Effector memory CD8-positive, alpha-beta T cell (primary cell): ENCODE measurements at regions not wholly inside any gene's neighbourhood (a gene's known extent, or its start where the extent isn't known, plus 50 kb on each side); places are given as distances from the start of the nearest gene placed in this dataset.

ENCODE experiments used
- ATAC-seq: fragments of 150-1000 bp; cut with Tn5 transposase; replicated peaks from 2 replicates; pipeline ENCODE4 v1.10.0; 2021; ENCODE audit warnings: mild to moderate bottlenecking, moderate library complexity
- DNase-seq, 3 experiments: peaks; one replicate each; pipeline ENCODE4 v3.0.0; 2021
- H3K27ac Mint-ChIP-seq, 2 donors: one replicate each; pipeline ENCODE4 v1.8.0; 2022; ENCODE audit warnings: mild to moderate bottlenecking in 2 of 2, mixed read lengths in 2 of 2, moderate library complexity in 2 of 2
- H3K27me3 Mint-ChIP-seq, 2 donors: one replicate each; pipeline ENCODE4 v1.8.0; 2022; ENCODE audit warnings: mixed read lengths in 2 of 2
- H3K36me3 Mint-ChIP-seq: one replicate; pipeline ENCODE4 v1.8.0; 2022; ENCODE audit warnings: mild to moderate bottlenecking, moderate library complexity, mixed read lengths; ENCODE audit not compliant: insufficient read depth
- H3K4me1 Mint-ChIP-seq, 2 donors: one replicate each; pipeline ENCODE4 v1.8.0; 2022; ENCODE audit warnings: low read depth in 2 of 2, mixed read lengths in 2 of 2
- H3K4me3 Mint-ChIP-seq, 2 donors: one replicate each; pipeline ENCODE4 v1.8.0; 2022; ENCODE audit warnings: mild to moderate bottlenecking in 2 of 2, mixed read lengths in 2 of 2, moderate library complexity in 2 of 2
- H3K9me3 Mint-ChIP-seq, 2 donors: one replicate each; pipeline ENCODE4 v1.8.0; 2022; ENCODE audit warnings: mixed read lengths in 2 of 2

DNA sequence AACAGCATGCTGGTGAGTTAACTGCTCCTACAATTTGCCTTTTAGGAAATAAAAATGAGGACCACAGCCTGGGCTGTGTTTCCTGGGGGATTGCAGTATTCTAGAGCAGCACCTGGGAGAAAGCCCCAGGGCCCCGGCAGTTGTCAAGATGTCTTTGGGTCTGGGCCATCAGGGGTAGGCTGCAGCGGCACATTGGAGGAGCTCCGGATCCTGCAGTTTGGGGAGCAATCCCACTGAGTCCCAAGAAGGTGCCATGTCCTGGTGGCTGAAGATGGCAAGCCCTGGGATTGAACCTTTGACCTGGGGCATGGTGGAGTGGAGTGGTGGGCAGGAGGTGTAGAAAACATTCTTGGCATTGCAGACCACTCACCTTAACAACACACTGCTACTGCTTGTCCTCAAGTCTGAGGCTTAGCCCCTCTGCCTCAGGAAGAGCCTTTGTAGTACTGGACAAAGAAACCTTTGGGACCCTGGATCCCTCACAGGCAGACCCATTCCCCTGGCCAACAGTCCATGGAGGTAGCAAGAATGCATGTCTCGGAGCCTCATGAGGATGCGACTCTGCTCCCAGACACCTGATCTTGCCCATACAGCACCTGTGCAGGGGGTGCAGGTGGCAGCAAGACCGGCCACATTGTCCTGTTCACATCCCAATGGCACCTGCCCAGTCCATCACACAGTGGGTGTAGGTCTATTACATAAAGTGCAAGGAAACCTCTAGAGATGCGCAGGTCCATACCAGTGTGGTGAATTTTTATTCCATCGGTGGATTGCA, 159.1 kb upstream of the IRX2 start:
- DNase-seq (no peak), ATAC-seq (no peak)
- H3K27me3 Mint-ChIP-seq = no peaks in the 10 kb centered on the region
- no peak overlapping the region for H3K27ac Mint-ChIP-seq
- no peaks in the 10 kb centered on the region for H3K4me1 Mint-ChIP-seq
- no peaks in the 10 kb centered on the region for H3K36me3 Mint-ChIP-seq
- H3K9me3 Mint-ChIP-seq = peaks cover 7 to 31% of the 10 kb centered on the region in 2 donors
- H3K4me3 Mint-ChIP-seq = no peak overlapping the region

DNA sequence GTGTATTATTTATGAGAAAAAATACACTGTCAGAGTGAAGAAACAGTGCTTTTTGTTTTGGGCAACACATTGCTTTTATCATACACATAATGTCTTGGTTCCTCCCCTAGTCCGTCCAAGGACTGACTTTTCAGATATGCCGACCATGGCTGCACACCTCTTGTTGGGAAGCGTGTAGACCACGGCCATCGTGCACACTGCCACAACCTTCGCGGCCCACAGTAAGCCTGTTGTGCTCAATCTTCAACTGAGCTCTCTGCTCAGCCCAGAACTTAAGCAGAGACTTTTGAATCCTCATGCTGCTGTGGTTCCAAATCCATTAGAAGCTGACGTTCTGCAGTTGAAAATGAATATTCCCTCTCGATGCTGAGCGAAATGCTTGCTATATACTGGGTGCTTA, 157.6 kb upstream of the IRX2 start:
- Mint-ChIP-seq H3K27ac (no peak overlapping the region), H3K9me3 (peaks cover 4 to 29% of the 10 kb centered on the region in 2 donors), H3K4me3 (no peak overlapping the region), H3K36me3 (no peaks in the 10 kb centered on the region), H3K27me3 (no peaks in the 10 kb centered on the region), H3K4me1 (no peaks in the 10 kb centered on the region)
- DNase-seq (no peak), ATAC-seq (no peak)

DNA sequence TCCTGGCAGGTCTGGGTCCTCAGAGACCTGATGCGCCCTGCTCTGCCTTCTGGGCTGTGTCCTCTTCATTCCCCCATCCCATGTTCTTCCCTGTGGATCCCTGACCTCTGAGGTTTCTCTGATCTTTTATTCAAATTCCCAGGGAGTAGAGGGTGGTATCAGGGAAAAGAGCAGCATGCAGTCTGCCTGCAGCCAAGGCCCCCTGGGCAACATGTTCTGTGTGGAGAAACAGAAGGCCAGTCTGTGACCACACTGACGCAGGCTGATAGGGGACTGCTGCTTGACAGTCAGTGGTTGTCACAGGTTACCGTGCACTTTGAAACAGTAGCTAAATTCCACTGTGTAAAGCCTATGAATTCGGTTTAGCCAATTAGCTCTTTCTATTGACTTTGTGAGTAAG, 156.6 kb upstream of the IRX2 start:
- no peak overlapping the region for H3K4me3 Mint-ChIP-seq
- ATAC-seq (no peak), DNase-seq (no peak)
- no peaks in the 10 kb centered on the region for H3K36me3 Mint-ChIP-seq
- H3K4me1 Mint-ChIP-seq = no peaks in the 10 kb centered on the region
- no peaks in the 10 kb centered on the region for H3K27me3 Mint-ChIP-seq
- no peak overlapping the region for H3K27ac Mint-ChIP-seq
- peaks cover 0 to 20% of the 10 kb centered on the region in 2 donors for H3K9me3 Mint-ChIP-seq

DNA sequence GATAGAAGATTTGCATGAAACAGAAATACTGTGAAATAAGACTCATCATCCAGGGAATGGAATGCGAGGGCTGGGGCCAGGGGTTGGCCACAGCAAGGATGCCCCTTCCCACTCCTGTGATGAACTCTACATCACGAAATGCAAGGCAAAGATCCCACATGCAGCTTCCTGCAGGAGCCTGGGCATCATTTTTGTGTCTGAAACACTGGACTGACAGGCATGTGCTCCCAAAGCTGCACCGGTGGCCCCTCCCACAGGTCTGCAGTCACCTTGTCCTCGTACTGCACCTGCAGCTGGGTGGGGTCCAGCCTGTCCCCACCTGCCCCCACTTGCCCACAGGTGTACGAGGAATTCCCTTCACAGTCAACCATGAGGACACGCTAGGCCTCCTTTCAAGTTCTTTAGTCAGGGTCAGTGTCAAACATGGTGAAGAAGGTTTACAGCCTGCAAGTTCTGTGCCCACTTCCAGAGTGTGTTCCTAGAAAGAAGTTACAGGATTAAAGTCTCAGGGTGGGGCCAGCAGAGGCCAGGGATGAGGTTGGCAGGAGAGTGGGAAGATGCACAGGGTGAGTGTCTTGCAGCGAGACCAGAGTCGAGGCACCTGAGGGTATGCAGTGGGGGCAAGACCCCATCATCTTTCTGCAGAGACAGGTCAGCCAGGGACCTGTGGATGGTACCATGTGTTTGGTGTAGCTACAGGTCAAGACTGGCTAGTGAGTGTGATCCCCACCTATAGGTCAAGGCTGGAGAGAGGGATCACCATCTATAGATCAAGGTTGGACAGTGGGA, 155.0 kb upstream of the IRX2 start:
- H3K4me1 Mint-ChIP-seq = no peaks in the 10 kb centered on the region
- H3K4me3 Mint-ChIP-seq = no peak overlapping the region
- ATAC-seq (no peak), DNase-seq (no peak)
- no peaks in the 10 kb centered on the region for H3K36me3 Mint-ChIP-seq
- no peak overlapping the region for H3K27ac Mint-ChIP-seq
- no peaks in the 10 kb centered on the region for H3K27me3 Mint-ChIP-seq
- H3K9me3 Mint-ChIP-seq = peaks cover 0 to 20% of the 10 kb centered on the region in 2 donors

DNA sequence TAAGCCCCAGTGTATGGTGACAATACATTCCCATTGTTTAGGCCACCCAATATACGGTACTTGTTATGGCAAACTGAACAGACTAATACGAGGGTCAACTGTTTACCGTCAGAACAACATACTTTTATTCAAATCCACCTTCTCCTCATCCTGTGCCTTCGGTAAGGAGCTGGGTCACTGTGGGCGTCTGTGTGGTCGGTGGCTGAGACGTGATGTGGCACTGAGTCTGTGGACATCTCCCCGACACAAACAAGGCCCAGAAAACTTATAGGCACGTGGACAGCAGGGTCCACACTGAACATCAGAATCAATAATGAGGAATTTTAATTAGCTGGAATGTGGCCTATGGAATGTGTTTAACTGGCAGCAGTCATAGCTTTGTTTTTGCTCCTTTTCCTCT, 154.3 kb upstream of the IRX2 start:
- no peak overlapping the region for H3K4me3 Mint-ChIP-seq
- peaks cover 2 to 27% of the 10 kb centered on the region in 2 donors for H3K9me3 Mint-ChIP-seq

DNA sequence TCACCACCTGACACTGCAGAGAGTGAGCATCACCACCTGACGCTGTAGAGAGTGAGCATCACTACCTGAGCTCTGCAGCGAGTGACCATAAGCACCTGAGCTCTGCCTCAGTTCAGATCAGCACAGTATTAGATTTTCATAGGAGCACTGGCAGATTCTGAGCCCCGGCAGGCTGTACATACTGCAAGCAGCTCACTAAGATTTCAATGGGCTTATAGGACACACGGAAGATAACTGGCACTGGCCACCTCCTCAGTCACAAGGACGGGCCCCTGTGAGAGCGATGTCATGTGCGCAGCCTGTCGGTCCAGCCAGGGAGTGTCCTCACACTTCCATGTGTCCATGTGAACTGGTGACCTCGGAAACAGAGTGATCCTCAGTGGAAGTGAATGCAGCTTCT, 153.5 kb upstream of the IRX2 start:
- no peaks in the 10 kb centered on the region for H3K27me3 Mint-ChIP-seq
- no peak overlapping the region for H3K4me3 Mint-ChIP-seq
- no peaks in the 10 kb centered on the region for H3K4me1 Mint-ChIP-seq
- DNase-seq (no peak), ATAC-seq (no peak)
- peaks cover 7 to 30% of the 10 kb centered on the region in 2 donors for H3K9me3 Mint-ChIP-seq
- no peak overlapping the region for H3K27ac Mint-ChIP-seq
- H3K36me3 Mint-ChIP-seq = no peaks in the 10 kb centered on the region

More for the DNA sequence above, 154.3 kb upstream of the IRX2 start:
- no peak for DNase-seq
- no peak for ATAC-seq
- no peaks in the 10 kb centered on the region for H3K4me1 Mint-ChIP-seq
- H3K36me3 Mint-ChIP-seq = no peaks in the 10 kb centered on the region
- H3K27ac Mint-ChIP-seq = no peak overlapping the region
- no peaks in the 10 kb centered on the region for H3K27me3 Mint-ChIP-seq

DNA sequence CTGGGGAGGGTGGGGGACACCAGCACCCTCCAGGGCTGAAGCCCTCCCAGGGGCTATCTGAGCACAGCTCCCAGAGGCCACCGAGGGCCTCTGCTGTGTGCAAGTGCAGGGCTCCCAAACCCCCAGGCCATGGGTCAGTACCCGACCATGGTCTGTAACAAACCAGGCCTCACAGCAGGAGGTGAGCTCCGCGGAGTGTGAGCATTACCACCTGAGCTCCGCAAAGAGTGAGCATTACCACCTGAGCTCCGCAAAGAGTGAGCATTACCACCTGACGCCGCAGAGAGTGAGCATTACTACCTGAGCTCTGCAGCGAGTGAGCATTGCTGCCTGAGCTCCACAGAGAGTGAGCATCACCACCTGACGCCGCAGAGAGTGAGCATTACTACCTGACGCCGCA, 152.9 kb upstream of the IRX2 start:
- peaks cover 7 to 30% of the 10 kb centered on the region in 2 donors for H3K9me3 Mint-ChIP-seq
- no peak overlapping the region for H3K27ac Mint-ChIP-seq
- no peaks in the 10 kb centered on the region for H3K36me3 Mint-ChIP-seq
- H3K4me3 Mint-ChIP-seq = no peak overlapping the region
- ATAC-seq (no peak), DNase-seq (no peak)
- no peaks in the 10 kb centered on the region for H3K4me1 Mint-ChIP-seq
- H3K27me3 Mint-ChIP-seq = no peaks in the 10 kb centered on the region

DNA sequence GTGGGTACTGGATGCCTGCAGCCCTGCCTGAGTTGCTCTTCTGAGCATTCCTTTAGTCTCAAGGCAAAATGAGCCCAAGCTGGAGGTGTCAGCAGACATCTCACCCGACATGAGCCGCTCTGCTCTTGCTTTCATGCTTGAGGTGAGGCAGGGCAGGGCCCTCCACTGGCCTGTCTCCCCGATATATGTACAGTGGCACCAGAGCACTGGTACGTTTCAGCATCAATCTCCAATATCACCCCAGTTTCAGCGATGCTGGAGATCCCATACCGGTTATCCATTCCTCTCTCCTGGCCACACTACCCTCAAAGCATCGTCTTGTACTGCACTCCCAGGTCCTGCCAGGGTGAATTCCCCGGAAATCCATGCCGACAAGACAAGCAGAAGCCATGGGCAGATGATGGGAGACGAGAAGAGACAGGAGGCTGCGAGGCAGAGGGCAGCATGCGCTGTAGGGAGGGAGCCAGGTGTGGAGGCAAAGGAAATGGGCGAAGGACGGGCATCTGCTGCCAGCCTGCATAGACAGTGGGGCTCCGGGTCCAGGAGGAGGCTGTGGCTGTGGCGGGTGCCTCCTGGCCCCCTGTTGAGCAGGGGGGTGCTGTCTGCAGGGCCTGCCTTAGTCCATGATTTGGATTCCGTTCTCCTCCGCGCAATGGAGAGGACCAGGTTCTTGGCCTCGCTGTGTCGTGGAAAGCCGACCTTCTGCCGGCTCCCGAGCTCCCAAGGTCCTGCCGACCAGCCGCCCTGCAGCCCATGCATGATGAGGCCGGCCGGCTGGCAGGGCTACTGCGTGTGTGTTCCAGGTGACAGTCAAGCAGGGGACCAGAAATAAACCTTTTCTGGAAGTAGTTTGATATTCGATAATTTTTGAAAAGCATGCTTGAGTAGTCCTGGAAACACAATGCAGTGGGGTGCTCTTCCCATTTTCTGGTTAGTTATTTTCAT, 152.2 kb upstream of the IRX2 start:
- Mint-ChIP-seq H3K27ac (no peak overlapping the region), H3K9me3 (peaks cover 7 to 30% of the 10 kb centered on the region in 2 donors), H3K27me3 (no peaks in the 10 kb centered on the region), H3K4me1 (no peaks in the 10 kb centered on the region), H3K4me3 (no peak overlapping the region), H3K36me3 (no peaks in the 10 kb centered on the region)
- no peak for ATAC-seq
- no peak for DNase-seq

DNA sequence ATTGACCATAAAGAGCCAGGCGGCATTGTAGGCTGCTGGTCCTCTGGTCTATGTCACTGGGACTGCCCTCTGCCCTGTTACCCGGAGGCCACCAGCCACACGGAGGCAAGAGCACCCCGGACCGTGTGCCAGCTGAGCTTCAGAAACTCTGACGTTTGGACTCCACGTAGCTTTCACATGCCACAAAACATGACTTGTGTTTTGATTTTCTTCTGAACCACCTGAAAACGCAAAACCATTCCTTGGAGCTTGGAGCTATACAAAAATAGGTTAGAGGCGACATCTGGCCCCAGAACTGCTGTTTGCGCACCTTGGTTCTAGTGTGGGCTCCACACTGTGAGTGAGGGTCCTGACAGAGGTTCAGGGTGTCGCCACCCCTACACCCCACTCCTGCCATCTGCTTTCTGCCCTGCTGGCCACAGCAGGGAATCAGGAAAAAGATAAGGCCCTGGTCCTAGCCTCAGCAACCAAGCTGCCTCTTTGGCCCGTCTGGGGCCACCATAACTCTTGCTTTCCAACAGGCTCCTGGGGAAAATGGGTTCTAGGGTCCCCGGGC, 151.3 kb upstream of the IRX2 start:
- Mint-ChIP-seq H3K4me3 (no peak overlapping the region), H3K27ac (no peak overlapping the region), H3K27me3 (no peaks in the 10 kb centered on the region), H3K36me3 (no peaks in the 10 kb centered on the region), H3K9me3 (peaks cover 7 to 30% of the 10 kb centered on the region in 2 donors), H3K4me1 (no peaks in the 10 kb centered on the region)
- DNase-seq (no peak), ATAC-seq (no peak)

DNA sequence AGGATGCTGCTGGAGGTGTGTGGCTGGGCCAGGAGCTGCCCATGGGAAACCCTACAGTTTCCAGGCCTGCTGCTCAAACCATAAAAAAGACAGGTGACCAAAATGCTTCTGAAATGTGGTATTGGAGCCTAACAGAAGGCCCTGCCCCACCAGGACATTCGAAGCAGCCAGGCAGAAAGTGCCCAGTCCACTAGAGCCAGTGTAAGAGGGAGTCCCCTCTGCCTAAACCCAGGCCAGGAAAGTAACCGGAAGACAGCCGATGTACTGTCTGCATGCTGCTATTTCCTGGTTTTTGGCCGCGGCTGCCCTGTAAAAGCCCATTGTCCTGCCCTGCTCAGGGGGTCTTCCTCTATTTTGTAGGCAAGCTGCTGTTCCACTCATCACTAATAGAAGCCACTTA, 150.7 kb upstream of the IRX2 start:
- peaks cover 8 to 30% of the 10 kb centered on the region in 2 donors for H3K9me3 Mint-ChIP-seq
- DNase-seq (no peak), ATAC-seq (no peak)
- H3K36me3 Mint-ChIP-seq = no peaks in the 10 kb centered on the region
- no peaks in the 10 kb centered on the region for H3K27me3 Mint-ChIP-seq
- H3K4me3 Mint-ChIP-seq = no peak overlapping the region
- H3K4me1 Mint-ChIP-seq = no peaks in the 10 kb centered on the region
- no peak overlapping the region for H3K27ac Mint-ChIP-seq

DNA sequence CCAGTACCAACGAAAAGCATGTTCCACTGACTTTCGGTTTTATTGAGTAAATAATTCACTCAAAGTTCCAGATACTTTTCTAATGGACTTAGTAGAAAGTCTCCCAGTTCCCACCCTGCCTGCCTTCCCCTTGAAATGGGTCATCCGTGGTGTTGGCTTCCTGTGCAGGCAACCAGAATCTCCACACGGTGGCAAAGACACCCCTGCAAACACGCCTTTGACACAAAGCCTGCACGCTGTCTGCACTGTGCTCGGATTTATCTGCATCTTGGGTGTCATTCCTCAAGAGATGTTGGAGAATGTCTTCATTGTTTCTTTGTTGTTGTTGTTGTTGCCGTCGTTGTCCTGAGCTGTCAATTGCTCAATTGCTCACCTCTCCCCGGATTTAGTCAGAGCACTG, 150.0 kb upstream of the IRX2 start:
- Mint-ChIP-seq H3K4me3 (no peak overlapping the region), H3K36me3 (no peaks in the 10 kb centered on the region), H3K27ac (no peak overlapping the region), H3K27me3 (no peaks in the 10 kb centered on the region), H3K9me3 (peaks cover 8 to 30% of the 10 kb centered on the region in 2 donors), H3K4me1 (no peaks in the 10 kb centered on the region)
- ATAC-seq (no peak), DNase-seq (no peak)

DNA sequence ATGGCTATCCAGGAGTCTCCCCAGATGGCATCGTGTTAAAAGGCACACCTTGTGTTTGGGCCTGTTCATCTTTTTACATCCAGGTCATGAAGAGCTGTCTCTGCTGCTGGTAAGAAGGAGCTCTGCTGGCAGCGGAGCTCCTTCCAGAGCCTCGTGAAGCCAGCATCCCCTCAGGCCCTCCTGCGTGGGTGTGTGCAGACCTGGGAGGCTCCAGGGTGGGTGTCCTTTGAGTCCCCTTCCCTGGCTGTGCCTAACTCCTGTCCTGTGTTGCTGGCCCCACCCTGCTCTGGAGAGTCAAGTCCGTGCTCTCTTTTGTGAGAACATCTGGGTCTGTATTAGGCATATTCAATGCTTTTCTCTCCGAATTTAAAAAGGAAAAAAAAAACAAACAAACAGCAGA, 149.6 kb upstream of the IRX2 start:
- Mint-ChIP-seq H3K4me3 (no peak overlapping the region), H3K9me3 (peaks cover 8 to 27% of the 10 kb centered on the region in 2 donors), H3K36me3 (no peaks in the 10 kb centered on the region), H3K27ac (no peak overlapping the region), H3K27me3 (no peaks in the 10 kb centered on the region), H3K4me1 (no peaks in the 10 kb centered on the region)
- ATAC-seq = no peak
- DNase-seq = no peak

DNA sequence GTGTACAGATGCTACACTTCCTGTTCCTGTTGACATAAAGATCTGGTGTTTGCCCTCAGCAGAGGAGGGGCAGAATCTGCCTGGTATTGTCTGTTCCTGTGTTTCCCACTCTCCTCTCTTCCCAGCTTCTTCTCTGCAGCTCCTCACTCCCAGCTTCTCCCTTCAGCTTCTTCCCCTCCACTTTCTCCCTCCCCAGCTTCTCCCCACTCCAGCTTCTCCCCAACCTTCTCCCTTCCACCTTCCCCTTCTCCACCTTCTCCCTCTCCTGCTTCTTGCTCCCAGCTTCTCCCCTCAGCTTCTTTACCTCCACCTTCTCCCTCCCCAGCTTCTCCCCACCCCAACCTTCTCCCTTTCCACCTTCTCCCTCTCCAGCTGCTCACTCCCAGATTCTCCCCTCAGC, 148.9 kb upstream of the IRX2 start:
- Mint-ChIP-seq H3K4me1 (no peaks in the 10 kb centered on the region), H3K27me3 (no peaks in the 10 kb centered on the region), H3K9me3 (peaks cover 8 to 19% of the 10 kb centered on the region in 2 donors), H3K4me3 (no peak overlapping the region), H3K36me3 (no peaks in the 10 kb centered on the region), H3K27ac (no peak overlapping the region)
- ATAC-seq (no peak), DNase-seq (no peak)
